ENCODE measurements at regions not wholly inside any gene's neighbourhood (a gene's known extent, or its start where the extent isn't known, plus 50 kb on each side); places are given as distances from the start of the nearest gene placed in this dataset.

DNA sequence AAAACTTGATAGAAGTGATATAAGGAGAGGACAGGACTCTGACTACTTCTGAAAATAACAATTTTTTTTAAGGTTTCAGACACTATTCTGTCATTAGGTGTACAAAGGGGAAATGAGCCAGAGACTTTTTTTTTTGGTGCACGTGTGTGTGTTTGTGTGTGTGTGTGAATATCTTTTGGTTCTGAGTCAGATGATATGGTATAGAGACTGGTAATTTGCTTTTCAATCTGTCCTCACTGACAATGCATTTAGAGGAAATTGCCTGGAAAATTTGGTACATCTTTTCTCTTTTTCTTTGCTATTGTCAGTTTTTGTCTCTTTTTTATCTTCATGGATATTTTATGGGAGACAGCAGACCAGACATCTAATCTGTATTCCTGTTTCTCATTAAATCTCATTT lies 59.3 kb downstream of the DDIT4L start:
- H3K9me3 ChIP-seq (ENCODE audit: control insufficient read depth, low read length): no peaks in the 10 kb centered on the region
- no peaks in the 10 kb centered on the region for H3K4me1 ChIP-seq (ENCODE audit: control insufficient read depth, insufficient read depth, low read length)
- H3K4me3 ChIP-seq (ENCODE audit: low read length): no peak overlapping the region
- no peak overlapping the region for H3K9ac ChIP-seq (ENCODE audit: low read length)
- DNase-seq (ENCODE audit: low read depth): no peak
- no peaks in the 10 kb centered on the region for H3K27me3 ChIP-seq (replicated peaks; ENCODE audit: control insufficient read depth, insufficient read depth, low read length)
- no peaks in the 10 kb centered on the region for H3K36me3 ChIP-seq (ENCODE audit: control insufficient read depth, insufficient read depth, low read length, severe bottlenecking)

DNA sequence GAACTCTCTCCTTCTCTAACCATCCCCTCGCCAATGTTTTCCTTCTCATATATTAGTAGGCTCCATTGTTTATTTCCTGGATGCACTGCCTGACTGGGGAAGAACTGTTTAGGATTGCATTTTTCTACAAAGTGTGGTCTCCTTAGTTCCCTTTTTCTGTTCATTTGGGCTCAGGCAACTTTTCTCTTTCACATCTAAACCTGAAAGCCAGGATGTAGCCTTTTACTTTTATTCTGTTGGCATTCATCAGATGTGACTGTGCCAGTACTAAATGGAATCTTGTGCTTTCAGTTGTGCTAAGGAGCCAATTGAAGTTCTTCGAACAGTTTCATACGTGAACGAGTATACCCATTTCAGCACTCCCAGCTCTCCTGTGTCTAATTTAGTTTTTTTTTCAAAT lies 59.8 kb downstream of the DDIT4L start:
- DNase-seq (ENCODE audit: low read depth): no peak
- Histone ChIP-seq H3K36me3 (ENCODE audit: control insufficient read depth, insufficient read depth, low read length, severe bottlenecking) (no peaks in the 10 kb centered on the region), H3K9ac (ENCODE audit: low read length) (no peak overlapping the region), H3K4me1 (ENCODE audit: control insufficient read depth, insufficient read depth, low read length) (no peaks in the 10 kb centered on the region), H3K4me3 (ENCODE audit: low read length) (no peak overlapping the region), H3K9me3 (ENCODE audit: control insufficient read depth, low read length) (no peaks in the 10 kb centered on the region), H3K27me3 (replicated peaks; ENCODE audit: control insufficient read depth, insufficient read depth, low read length) (no peaks in the 10 kb centered on the region)

DNA sequence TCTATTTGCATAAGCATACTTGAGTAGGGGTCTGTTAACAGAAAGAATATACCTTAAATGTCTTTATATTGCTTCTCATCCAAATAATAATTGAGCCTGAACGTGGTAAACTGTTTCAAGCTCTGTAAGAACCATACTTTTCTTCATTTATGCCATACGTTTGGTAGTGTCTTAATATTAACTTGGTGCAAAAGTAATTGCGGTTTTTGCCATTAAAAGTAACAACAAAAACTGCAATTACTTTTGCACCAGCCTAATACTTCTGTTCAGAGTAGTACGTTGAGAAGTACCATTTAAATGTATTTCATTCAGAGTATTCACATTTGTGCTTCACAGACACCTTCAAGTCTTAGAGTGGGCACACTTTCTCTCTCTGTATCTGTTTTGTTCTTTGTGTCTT lies 60.5 kb downstream of the DDIT4L start:
- H3K4me1 ChIP-seq (ENCODE audit: control insufficient read depth, insufficient read depth, low read length): no peaks in the 10 kb centered on the region
- H3K4me3 ChIP-seq (ENCODE audit: low read length): no peak overlapping the region
- no peak overlapping the region for H3K9ac ChIP-seq (ENCODE audit: low read length)
- H3K27me3 ChIP-seq (replicated peaks; ENCODE audit: control insufficient read depth, insufficient read depth, low read length): no peaks in the 10 kb centered on the region
- H3K9me3 ChIP-seq (ENCODE audit: control insufficient read depth, low read length): peaks cover under 1% of the 10 kb centered on the region
- no peak for DNase-seq (ENCODE audit: low read depth)
- no peaks in the 10 kb centered on the region for H3K36me3 ChIP-seq (ENCODE audit: control insufficient read depth, insufficient read depth, low read length, severe bottlenecking)

DNA sequence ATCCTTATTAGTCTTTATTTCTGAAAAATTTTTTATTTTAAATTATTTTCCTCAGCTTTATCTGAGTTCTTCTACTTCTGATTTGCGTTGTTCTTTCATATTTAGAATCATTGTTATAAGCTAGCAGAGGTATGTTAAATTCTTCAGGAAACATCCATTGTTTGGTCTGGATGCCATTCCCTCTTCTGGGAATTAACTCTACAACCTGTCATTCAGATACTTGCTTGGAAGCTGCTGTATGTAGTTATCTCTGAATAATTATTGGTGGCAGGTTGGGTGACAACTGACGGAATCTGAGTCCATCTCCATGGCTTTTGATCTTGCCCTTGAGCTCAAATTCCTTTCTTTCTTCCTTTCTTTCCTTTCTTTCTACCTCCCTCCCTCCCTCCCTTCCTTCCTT lies 61.9 kb downstream of the DDIT4L start:
- Histone ChIP-seq H3K9me3 (ENCODE audit: control insufficient read depth, low read length) (peaks cover 4% of the 10 kb centered on the region), H3K36me3 (ENCODE audit: control insufficient read depth, insufficient read depth, low read length, severe bottlenecking) (no peaks in the 10 kb centered on the region), H3K4me1 (ENCODE audit: control insufficient read depth, insufficient read depth, low read length) (no peaks in the 10 kb centered on the region), H3K9ac (ENCODE audit: low read length) (no peak overlapping the region), H3K4me3 (ENCODE audit: low read length) (no peak overlapping the region), H3K27me3 (replicated peaks; ENCODE audit: control insufficient read depth, insufficient read depth, low read length) (no peaks in the 10 kb centered on the region)
- DNase-seq (ENCODE audit: low read depth): no peak

DNA sequence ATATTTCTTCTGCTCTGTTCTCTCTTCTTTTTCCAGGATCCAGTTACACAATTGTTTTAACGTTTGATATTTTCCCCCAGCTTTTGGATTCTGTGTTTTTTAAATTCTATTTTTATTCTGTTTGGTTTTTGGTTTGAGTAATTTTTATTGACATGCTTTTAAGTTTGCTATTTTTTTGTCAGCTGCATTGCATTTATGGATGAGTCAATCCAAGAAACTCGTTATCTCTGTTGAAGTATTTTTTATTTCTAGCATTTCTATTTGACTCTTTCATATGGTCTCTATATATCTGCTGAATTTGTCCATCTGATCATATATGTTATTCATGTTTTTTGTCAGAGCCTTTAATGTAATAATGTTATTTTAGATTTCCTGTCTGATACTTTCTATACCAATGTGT lies 65.6 kb downstream of the DDIT4L start:
- Histone ChIP-seq H3K4me1 (ENCODE audit: control insufficient read depth, insufficient read depth, low read length) (no peaks in the 10 kb centered on the region), H3K9ac (ENCODE audit: low read length) (no peak overlapping the region), H3K4me3 (ENCODE audit: low read length) (no peak overlapping the region), H3K27me3 (replicated peaks; ENCODE audit: control insufficient read depth, insufficient read depth, low read length) (no peaks in the 10 kb centered on the region), H3K36me3 (ENCODE audit: control insufficient read depth, insufficient read depth, low read length, severe bottlenecking) (no peaks in the 10 kb centered on the region), H3K9me3 (ENCODE audit: control insufficient read depth, low read length) (peaks cover 4% of the 10 kb centered on the region)
- DNase-seq (ENCODE audit: low read depth): no peak

DNA sequence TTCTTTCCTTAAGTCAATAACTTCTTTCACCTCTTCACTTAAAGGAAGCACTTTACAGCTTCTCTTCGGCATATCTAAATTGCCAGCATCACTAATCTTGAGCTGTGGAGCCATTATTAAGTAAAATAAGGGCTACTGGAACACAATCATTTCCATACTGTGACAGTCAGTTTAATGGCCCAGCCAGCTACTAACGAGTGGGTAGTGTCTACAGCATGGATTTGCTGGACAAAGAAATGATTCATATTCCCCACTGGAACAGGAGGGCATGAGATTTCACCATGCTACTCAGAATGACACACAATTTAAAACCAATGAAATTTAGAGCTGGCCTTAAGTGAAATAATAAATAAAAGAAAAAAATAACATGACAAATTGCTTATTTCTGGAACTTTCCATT lies 72.1 kb downstream of the DDIT4L start:
- no peak for DNase-seq (ENCODE audit: low read depth)
- H3K27me3 ChIP-seq (replicated peaks; ENCODE audit: control insufficient read depth, insufficient read depth, low read length): no peaks in the 10 kb centered on the region
- no peak overlapping the region for H3K4me3 ChIP-seq (ENCODE audit: low read length)
- no peak overlapping the region for H3K9ac ChIP-seq (ENCODE audit: low read length)
- no peaks in the 10 kb centered on the region for H3K4me1 ChIP-seq (ENCODE audit: control insufficient read depth, insufficient read depth, low read length)
- H3K36me3 ChIP-seq (ENCODE audit: control insufficient read depth, insufficient read depth, low read length, severe bottlenecking): no peaks in the 10 kb centered on the region
- H3K9me3 ChIP-seq (ENCODE audit: control insufficient read depth, low read length): no peaks in the 10 kb centered on the region

DNA sequence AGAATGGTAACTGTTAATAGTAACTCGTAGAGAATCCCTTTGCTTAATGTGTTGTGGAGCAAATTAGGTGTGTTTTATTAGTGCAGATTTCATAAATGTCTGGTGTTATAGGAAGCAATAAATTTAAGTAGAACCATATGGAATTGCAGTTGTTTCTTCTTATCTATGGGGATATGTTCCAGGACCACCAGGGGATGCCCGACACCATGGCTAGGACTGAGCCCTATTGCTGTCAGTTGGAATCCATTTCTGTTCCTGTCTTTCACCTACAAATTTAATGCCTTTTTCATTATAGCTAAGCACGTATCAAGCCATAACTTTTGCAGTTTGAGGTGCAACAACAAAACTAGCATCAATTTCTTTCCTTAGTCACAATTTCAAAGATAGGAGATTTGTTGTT lies 72.5 kb downstream of the DDIT4L start:
- Histone ChIP-seq H3K4me1 (ENCODE audit: control insufficient read depth, insufficient read depth, low read length) (no peaks in the 10 kb centered on the region), H3K27me3 (replicated peaks; ENCODE audit: control insufficient read depth, insufficient read depth, low read length) (no peaks in the 10 kb centered on the region)
- DNase-seq (ENCODE audit: low read depth): peak; percentile 11

DNA sequence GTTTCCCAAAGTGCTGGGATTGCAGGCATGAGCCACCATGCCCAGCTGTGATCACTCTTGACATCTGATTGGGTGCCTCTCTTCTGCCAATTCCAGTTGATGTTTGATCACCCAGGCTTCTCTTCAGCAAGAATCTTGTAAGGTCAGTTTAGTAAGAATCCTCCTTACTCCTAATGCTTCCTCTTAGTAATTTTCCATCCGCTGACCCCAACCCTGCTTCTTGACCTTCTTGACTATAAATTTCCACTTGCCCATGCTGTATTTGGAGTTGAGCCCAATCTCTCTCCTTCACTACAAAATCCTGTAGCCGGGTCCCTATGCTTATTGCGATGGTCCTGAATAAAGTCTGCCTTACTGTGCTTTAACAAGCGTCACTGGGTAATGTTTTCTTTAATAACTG lies 75.4 kb downstream of the DDIT4L start:
- no peaks in the 10 kb centered on the region for H3K27me3 ChIP-seq (replicated peaks; ENCODE audit: control insufficient read depth, insufficient read depth, low read length)
- H3K9ac ChIP-seq (ENCODE audit: low read length): no peak overlapping the region
- no peak overlapping the region for H3K4me3 ChIP-seq (ENCODE audit: low read length)
- H3K36me3 ChIP-seq (ENCODE audit: control insufficient read depth, insufficient read depth, low read length, severe bottlenecking): no peaks in the 10 kb centered on the region
- DNase-seq (ENCODE audit: low read depth): no peak
- H3K4me1 ChIP-seq (ENCODE audit: control insufficient read depth, insufficient read depth, low read length): no peaks in the 10 kb centered on the region
- no peaks in the 10 kb centered on the region for H3K9me3 ChIP-seq (ENCODE audit: control insufficient read depth, low read length)

More for the DNA sequence above, 72.5 kb downstream of the DDIT4L start:
- no peaks in the 10 kb centered on the region for H3K9me3 ChIP-seq (ENCODE audit: control insufficient read depth, low read length)
- H3K9ac ChIP-seq (ENCODE audit: low read length): no peak overlapping the region
- no peak overlapping the region for H3K4me3 ChIP-seq (ENCODE audit: low read length)
- no peaks in the 10 kb centered on the region for H3K36me3 ChIP-seq (ENCODE audit: control insufficient read depth, insufficient read depth, low read length, severe bottlenecking)

DNA sequence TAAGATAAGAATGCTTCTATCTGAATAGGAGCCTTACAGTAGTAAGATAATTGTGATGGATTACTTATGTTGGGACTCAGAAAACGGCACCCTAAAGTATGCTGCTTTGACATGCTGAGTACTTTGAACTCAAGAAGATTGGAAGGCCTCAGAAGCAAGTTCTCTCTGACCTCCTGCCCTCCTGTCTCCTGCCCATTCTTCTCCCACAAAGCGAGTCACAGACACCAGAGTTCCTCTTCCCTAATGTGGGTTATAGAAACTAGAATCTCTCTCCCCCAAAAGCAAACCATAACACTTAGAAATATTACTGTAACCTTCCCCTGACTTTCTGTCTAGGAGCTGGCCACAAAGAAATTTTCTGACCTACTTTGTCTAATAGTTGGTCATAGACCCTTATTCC lies 76.5 kb downstream of the DDIT4L start:
- Histone ChIP-seq H3K9ac (ENCODE audit: low read length) (no peak overlapping the region), H3K4me1 (ENCODE audit: control insufficient read depth, insufficient read depth, low read length) (no peaks in the 10 kb centered on the region), H3K36me3 (ENCODE audit: control insufficient read depth, insufficient read depth, low read length, severe bottlenecking) (no peaks in the 10 kb centered on the region), H3K27me3 (replicated peaks; ENCODE audit: control insufficient read depth, insufficient read depth, low read length) (no peaks in the 10 kb centered on the region), H3K4me3 (ENCODE audit: low read length) (no peak overlapping the region), H3K9me3 (ENCODE audit: control insufficient read depth, low read length) (no peaks in the 10 kb centered on the region)
- no peak for DNase-seq (ENCODE audit: low read depth)

DNA sequence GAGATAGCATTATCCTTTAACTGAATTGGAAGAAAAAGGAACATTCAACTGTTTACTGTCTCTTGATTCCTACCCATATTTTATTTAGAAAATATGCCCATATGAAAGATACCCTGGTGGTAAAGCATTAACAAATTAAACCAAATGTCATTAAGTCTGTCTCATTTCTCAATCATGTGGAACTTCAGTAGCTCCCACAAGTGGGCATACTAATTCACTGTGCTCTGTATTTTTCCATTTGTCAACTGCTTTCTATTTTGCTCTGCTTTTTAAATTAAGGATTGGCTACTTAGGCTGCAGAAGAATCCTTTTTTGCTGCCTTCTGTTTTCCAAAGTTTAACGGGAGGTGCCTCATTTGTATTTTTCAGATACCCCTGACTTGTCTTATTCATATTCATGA lies 77.2 kb downstream of the DDIT4L start:
- no peak overlapping the region for H3K9ac ChIP-seq (ENCODE audit: low read length)
- no peaks in the 10 kb centered on the region for H3K36me3 ChIP-seq (ENCODE audit: control insufficient read depth, insufficient read depth, low read length, severe bottlenecking)
- H3K9me3 ChIP-seq (ENCODE audit: control insufficient read depth, low read length): no peaks in the 10 kb centered on the region
- no peak overlapping the region for H3K4me3 ChIP-seq (ENCODE audit: low read length)
- H3K4me1 ChIP-seq (ENCODE audit: control insufficient read depth, insufficient read depth, low read length): no peaks in the 10 kb centered on the region
- H3K27me3 ChIP-seq (replicated peaks; ENCODE audit: control insufficient read depth, insufficient read depth, low read length): no peaks in the 10 kb centered on the region
- no peak for DNase-seq (ENCODE audit: low read depth)

DNA sequence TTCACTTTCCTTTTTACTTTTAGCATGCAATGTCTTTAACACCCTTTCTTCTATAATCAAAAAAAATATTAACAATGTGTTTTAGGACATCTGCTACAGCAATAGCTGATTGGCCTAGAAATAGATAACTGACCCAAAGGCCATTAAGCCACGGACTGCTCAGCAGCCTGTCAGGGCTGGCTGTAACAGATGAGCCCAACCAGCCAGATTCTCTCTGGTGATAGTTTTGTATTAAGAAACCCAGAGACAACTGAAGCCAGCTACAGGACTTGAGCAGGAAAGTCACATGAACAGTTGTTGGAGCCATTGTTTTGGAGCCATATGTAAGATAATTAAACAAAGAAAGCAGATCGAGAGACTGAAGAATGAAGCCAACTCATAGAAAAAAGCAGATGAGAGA lies 80.3 kb downstream of the DDIT4L start:
- Histone ChIP-seq H3K9ac (ENCODE audit: low read length) (no peak overlapping the region), H3K9me3 (ENCODE audit: control insufficient read depth, low read length) (no peaks in the 10 kb centered on the region), H3K4me3 (ENCODE audit: low read length) (no peak overlapping the region), H3K4me1 (ENCODE audit: control insufficient read depth, insufficient read depth, low read length) (no peaks in the 10 kb centered on the region), H3K27me3 (replicated peaks; ENCODE audit: control insufficient read depth, insufficient read depth, low read length) (no peaks in the 10 kb centered on the region), H3K36me3 (ENCODE audit: control insufficient read depth, insufficient read depth, low read length, severe bottlenecking) (no peaks in the 10 kb centered on the region)
- DNase-seq (ENCODE audit: low read depth): no peak

DNA sequence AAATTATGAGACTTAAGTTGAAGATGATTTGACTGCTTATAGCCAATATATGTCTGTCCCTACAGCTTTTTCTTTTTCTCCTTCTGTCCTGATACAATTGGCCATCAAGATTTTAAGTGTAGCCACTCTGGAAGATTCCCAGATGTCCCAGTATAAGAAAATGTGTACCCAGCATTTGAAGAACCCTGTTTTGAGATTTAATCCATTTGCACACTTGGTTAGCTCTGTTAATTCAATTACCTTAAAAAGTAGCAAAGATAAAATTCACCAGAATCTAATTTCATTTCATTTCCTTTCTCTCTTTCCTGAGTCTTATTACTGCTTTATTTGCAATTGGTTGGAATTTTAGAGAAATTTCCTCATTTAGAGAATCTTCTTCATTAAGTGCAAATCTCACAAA lies 81.4 kb downstream of the DDIT4L start:
- DNase-seq (ENCODE audit: low read depth): no peak
- H3K27me3 ChIP-seq (replicated peaks; ENCODE audit: control insufficient read depth, insufficient read depth, low read length): no peaks in the 10 kb centered on the region
- no peaks in the 10 kb centered on the region for H3K36me3 ChIP-seq (ENCODE audit: control insufficient read depth, insufficient read depth, low read length, severe bottlenecking)

More for the DNA sequence above, 81.4 kb downstream of the DDIT4L start:
- no peak overlapping the region for H3K9ac ChIP-seq (ENCODE audit: low read length)
- H3K4me3 ChIP-seq (ENCODE audit: low read length): no peak overlapping the region
- no peaks in the 10 kb centered on the region for H3K4me1 ChIP-seq (ENCODE audit: control insufficient read depth, insufficient read depth, low read length)
- no peaks in the 10 kb centered on the region for H3K9me3 ChIP-seq (ENCODE audit: control insufficient read depth, low read length)

Data from adipocyte (in vitro differentiated cells).